ENCODE measurements at regions not wholly inside any gene's neighbourhood (a gene's known extent, or its start where the extent isn't known, plus 50 kb on each side); places are given as distances from the start of the nearest gene placed in this dataset.
A peak's percentile ranks its signal among the peaks of the same experiment; 100 is the strongest.

- DNase-seq: peak; percentile 26
- Histone ChIP-seq H3K27me3 (no peaks in the 10 kb centered on the region), H3K36me3 (ENCODE audit: low read depth, missing control alignments) (no peaks in the 10 kb centered on the region), H3K27ac (no peak overlapping the region), H3K4me3 (no peak overlapping the region), H3K9me3 (no peaks in the 10 kb centered on the region), H3K4me1 (peaks cover 9% of the 10 kb centered on the region)
- TF ChIP-seq POLR2A (IDR thresholded peaks at IDR 0.05): no peak
- TF ChIP-seq, protein P1, sequence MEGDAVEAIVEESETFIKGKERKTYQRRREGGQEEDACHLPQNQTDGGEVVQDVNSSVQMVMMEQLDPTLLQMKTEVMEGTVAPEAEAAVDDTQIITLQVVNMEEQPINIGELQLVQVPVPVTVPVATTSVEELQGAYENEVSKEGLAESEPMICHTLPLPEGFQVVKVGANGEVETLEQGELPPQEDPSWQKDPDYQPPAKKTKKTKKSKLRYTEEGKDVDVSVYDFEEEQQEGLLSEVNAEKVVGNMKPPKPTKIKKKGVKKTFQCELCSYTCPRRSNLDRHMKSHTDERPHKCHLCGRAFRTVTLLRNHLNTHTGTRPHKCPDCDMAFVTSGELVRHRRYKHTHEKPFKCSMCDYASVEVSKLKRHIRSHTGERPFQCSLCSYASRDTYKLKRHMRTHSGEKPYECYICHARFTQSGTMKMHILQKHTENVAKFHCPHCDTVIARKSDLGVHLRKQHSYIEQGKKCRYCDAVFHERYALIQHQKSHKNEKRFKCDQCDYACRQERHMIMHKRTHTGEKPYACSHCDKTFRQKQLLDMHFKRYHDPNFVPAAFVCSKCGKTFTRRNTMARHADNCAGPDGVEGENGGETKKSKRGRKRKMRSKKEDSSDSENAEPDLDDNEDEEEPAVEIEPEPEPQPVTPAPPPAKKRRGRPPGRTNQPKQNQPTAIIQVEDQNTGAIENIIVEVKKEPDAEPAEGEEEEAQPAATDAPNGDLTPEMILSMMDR (IDR thresholded peaks at IDR 0.05): no peak
- intact Hi-C loops (cut with DNase I; ENCODE audit: low total_unique reads): no loop called here
- WGBS, 2 donors: 32 to 36% methylated on average over 3 of the region's 3 CpGs
Observed at GRCh38 chr15:38201714-38202113, 50.9 kb upstream of the SPRED1 start.

- H3K27ac ChIP-seq: no peak overlapping the region
- intact Hi-C loops (cut with DNase I; ENCODE audit: low total_unique reads): no loop called here
- TF ChIP-seq POLR2A (IDR thresholded peaks at IDR 0.05): no peak
- TF ChIP-seq, protein P1 (IDR thresholded peaks at IDR 0.05): no peak
- no peak for DNase-seq
- no peaks in the 10 kb centered on the region for H3K36me3 ChIP-seq (ENCODE audit: low read depth, missing control alignments)
- H3K27me3 ChIP-seq: no peaks in the 10 kb centered on the region
- peaks cover 9% of the 10 kb centered on the region for H3K4me1 ChIP-seq
- WGBS, 2 donors: 67% methylated on average over 1 of the region's 1 CpG
- no peak overlapping the region for H3K4me3 ChIP-seq
- no peaks in the 10 kb centered on the region for H3K9me3 ChIP-seq
Observed at GRCh38 chr15:38202361-38202760, 50.3 kb upstream of the SPRED1 start.
